Upper lobe of right lung (tissue), 1 donor: ENCODE measurements at regions not wholly inside any gene's neighbourhood (a gene's known extent, or its start where the extent isn't known, plus 50 kb on each side); places are given as distances from the start of the nearest gene placed in this dataset.

Source experiments
- ATAC-seq: fragments of 200-7000 bp; cut with Tn5 transposase; one replicate; pipeline ENCODE4 v1.9.1; 2020; ENCODE audit warnings: mild to moderate bottlenecking, moderate library complexity
- DNase-seq: peaks from one replicate; pipeline ENCODE4 v3.0.0-alpha.2; 2020
- H3K27ac ChIP-seq: fragments of 200-600 bp; one replicate; pipeline ENCODE4 v1.8.0; 2022
- H3K27me3 ChIP-seq: fragments of 200-600 bp; one replicate; pipeline ENCODE4 v1.8.0; 2022; ENCODE audit warnings: mild to moderate bottlenecking
- H3K36me3 ChIP-seq: fragments of 200-600 bp; one replicate; pipeline ENCODE4 v1.8.0; 2022
- H3K4me1 ChIP-seq: fragments of 200-600 bp; one replicate; pipeline ENCODE4 v1.8.0; 2022
- H3K4me3 ChIP-seq: fragments of 200-600 bp; one replicate; pipeline ENCODE4 v1.8.0; 2022; ENCODE audit warnings: mild to moderate bottlenecking
- H3K9me3 ChIP-seq: fragments of 200-600 bp; one replicate; pipeline ENCODE4 v1.8.0; 2022
- CTCF ChIP-seq: fragments of 200-600 bp; IDR thresholded peaks from one replicate; pipeline ENCODE4 v1.8.0; 2022; ENCODE audit warnings: antibody characterized with exemption
- intact Hi-C: fragments of 100-400 bp; cut with DNase I; formaldehyde crosslinking; loops from one replicate; pipeline ENCODE4 v1.11.0; 2022
- donor health status: DM: no; HTN: yes; CAD: no; lungs with severe emphysema.

GRCh38 chr4:125904802-125905201, 590.0 kb downstream of the FAT4 start:
- Histone ChIP-seq H3K4me3 (no peak overlapping the region), H3K27ac (no peak overlapping the region), H3K4me1 (no peaks in the 10 kb centered on the region), H3K36me3 (no peaks in the 10 kb centered on the region), H3K9me3 (no peaks in the 10 kb centered on the region), H3K27me3 (no peaks in the 10 kb centered on the region)
- ATAC-seq: no peak
- intact Hi-C loops: no loop called here
- no peak for DNase-seq
- TF ChIP-seq CTCF: no peak

- no peaks in the 10 kb centered on the region for H3K27me3 ChIP-seq
- H3K9me3 ChIP-seq: no peaks in the 10 kb centered on the region
- DNase-seq: no peak
- ATAC-seq: no peak
- TF ChIP-seq CTCF: no peak
- H3K27ac ChIP-seq: no peak overlapping the region
- H3K4me1 ChIP-seq: no peaks in the 10 kb centered on the region
- H3K36me3 ChIP-seq: no peaks in the 10 kb centered on the region
- intact Hi-C loops: no loop called here
- H3K4me3 ChIP-seq: no peak overlapping the region
Observed at GRCh38 chr4:125911058-125911457, 596.3 kb downstream of the FAT4 start.

- DNase-seq (no peak), ATAC-seq (no peak)
- H3K4me1 ChIP-seq: no peaks in the 10 kb centered on the region
- TF ChIP-seq CTCF: no peak
- H3K27me3 ChIP-seq: no peaks in the 10 kb centered on the region
- no peak overlapping the region for H3K4me3 ChIP-seq
- H3K27ac ChIP-seq: no peak overlapping the region
- no peaks in the 10 kb centered on the region for H3K9me3 ChIP-seq
- intact Hi-C loops: no loop called here
- H3K36me3 ChIP-seq: no peaks in the 10 kb centered on the region
Observed at GRCh38 chr4:125911481-125911880, 596.7 kb downstream of the FAT4 start.

GRCh38 chr4:125917559-125917958, 602.8 kb downstream of the FAT4 start:
- intact Hi-C loops: no loop called here
- no peak overlapping the region for H3K27ac ChIP-seq
- no peak for DNase-seq
- TF ChIP-seq CTCF: no peak
- no peaks in the 10 kb centered on the region for H3K27me3 ChIP-seq
- H3K9me3 ChIP-seq: no peaks in the 10 kb centered on the region
- H3K4me1 ChIP-seq: no peaks in the 10 kb centered on the region
- no peak for ATAC-seq
- H3K36me3 ChIP-seq: no peaks in the 10 kb centered on the region
- no peak overlapping the region for H3K4me3 ChIP-seq

GRCh38 chr4:125928652-125929051, 613.9 kb downstream of the FAT4 start:
- no peak for DNase-seq
- Histone ChIP-seq H3K4me3 (no peak overlapping the region), H3K27ac (no peak overlapping the region), H3K27me3 (no peaks in the 10 kb centered on the region), H3K9me3 (no peaks in the 10 kb centered on the region), H3K36me3 (no peaks in the 10 kb centered on the region), H3K4me1 (no peaks in the 10 kb centered on the region)
- TF ChIP-seq CTCF: no peak
- intact Hi-C loops: no loop called here
- no peak for ATAC-seq

- TF ChIP-seq CTCF: no peak
- no peak overlapping the region for H3K27ac ChIP-seq
- H3K4me3 ChIP-seq: no peak overlapping the region
- H3K36me3 ChIP-seq: no peaks in the 10 kb centered on the region
- ATAC-seq (no peak), DNase-seq (no peak)
- H3K4me1 ChIP-seq: no peaks in the 10 kb centered on the region
- no peaks in the 10 kb centered on the region for H3K27me3 ChIP-seq
- H3K9me3 ChIP-seq: peaks cover 5% of the 10 kb centered on the region
- intact Hi-C loops: no loop called here
Observed at GRCh38 chr4:125938541-125938940, 623.8 kb downstream of the FAT4 start.
